ENCODE measurements at regions not wholly inside any gene's neighbourhood (a gene's known extent, or its start where the extent isn't known, plus 50 kb on each side); places are given as distances from the start of the nearest gene placed in this dataset.

GRCh38 chr9:135223831-135224230 is 136.4 kb downstream of the OLFM1 start:
- no peak for TF ChIP-seq POLR2A (IDR thresholded peaks at IDR 0.05)
- no peak for TF ChIP-seq CTCF (IDR thresholded peaks at IDR 0.05 in 4 of 5, conservative IDR thresholded peaks at IDR 0.05 in 1 of 5)

Data from gastrocnemius medialis (tissue), 4 donors.